ENCODE measurements at regions not wholly inside any gene's neighbourhood (a gene's known extent, or its start where the extent isn't known, plus 50 kb on each side); places are given as distances from the start of the nearest gene placed in this dataset.
"Not testable (repeated sequence)": the region's sequence is repeated elsewhere in the genome, so short reads cannot be mapped to it uniquely, and the experiment has no call there.

DNA sequence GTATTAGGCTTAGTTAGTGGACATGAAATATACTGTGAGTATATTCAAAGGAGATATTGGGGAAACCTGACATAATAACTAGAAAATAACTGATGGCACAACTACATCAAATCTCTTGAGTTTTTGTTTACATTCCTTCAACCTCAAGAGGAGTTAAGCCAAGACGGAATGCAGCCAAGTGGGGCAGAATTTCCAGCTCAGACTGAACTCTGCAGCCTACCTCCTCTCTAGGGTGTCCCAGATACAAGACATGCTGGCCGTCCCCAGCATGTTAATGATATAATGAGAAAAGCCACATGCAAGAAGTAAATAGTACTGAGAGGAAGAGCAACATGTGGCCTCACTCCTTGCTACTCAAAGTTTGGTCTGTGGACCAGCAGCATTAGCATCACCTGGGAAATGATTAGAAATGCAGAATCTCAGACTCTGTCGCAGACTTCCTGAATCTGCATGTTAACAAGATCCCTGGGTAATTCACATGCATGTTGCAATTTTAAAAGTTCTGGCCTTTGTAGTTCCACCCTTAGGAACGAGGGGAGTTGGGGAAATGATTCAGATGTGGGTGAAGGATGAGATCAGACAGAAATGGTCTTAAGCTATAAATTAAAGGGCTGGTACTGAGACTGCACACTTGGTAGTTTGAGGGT, 118.4 kb upstream of the CACUL1 start:
- no peak for DNase-seq

DNA sequence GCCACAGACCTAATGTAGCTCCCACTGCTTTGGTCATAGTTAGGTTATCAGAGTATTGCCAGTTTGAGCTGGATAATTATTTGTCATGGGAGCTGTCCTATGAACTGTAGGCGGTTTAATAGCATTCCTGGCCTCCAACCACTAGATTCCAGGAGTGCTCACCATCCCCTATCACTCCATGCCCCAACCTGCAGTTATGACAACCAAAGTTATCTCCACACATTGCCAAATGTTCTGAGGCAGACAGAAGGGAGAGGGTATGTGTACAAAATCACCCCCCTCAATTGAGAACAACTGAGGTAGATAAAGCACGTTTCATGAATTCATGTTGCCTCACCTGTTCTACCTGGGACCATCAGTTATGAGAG, 119.0 kb upstream of the CACUL1 start:
- no peak for DNase-seq

DNA sequence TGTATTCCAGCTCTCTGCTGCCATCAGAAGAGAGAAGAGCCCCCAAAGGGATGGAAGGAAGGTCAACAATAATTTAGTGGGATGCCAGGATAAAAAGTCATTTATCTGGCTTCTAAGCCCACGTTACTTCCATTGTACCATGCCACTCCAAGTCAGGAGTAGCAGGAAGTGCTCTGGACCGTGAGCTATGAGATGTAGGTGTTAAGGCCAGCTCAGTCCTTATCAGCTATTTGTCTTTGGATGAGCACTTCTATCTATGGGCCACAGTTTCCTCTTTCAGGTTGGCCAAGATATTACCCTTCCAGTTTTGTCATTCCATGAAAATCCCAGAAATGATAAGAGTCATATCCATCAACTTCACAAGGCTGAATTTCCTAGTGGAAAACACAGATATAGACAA, 119.4 kb upstream of the CACUL1 start:
- no peak for DNase-seq

DNA sequence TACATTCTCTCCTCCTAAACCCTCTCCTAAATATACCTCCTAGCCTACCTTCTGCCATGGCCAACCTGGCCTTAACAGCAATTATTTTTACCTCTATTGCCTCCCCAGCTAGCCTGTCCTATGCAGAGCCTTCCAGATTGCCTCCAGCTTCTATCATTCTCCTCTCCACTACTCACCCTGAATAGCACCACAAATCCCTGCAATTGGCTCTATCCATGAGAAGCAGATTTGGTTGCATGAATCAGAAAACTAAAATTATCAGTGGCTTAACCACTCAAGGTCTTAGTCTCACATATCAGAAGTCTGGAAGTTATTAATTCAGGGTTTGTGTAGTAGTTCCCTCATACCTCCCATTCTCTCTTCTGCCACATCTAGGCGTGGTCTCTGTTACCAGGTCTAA, 120.3 kb upstream of the CACUL1 start:
- DNase-seq = no peak

DNA sequence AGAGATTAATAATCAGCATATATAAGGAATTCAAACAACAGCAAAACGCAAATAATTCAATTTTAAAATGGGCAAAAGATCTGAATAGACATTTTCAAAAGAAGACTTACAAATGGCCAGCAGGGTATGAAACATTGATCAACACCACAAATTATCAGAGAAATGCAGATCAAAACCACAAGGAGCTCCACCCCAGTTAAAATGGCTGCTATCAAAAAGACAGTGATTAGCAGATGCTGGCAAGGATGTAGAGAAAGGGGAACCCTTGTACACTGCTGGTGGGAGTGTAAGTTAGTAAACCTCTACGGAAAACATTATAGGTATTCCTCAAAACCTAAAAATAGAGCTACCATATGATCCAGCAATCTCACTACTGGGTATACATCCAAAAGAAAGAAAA, 128.0 kb upstream of the CACUL1 start:
- no peak for DNase-seq

DNA sequence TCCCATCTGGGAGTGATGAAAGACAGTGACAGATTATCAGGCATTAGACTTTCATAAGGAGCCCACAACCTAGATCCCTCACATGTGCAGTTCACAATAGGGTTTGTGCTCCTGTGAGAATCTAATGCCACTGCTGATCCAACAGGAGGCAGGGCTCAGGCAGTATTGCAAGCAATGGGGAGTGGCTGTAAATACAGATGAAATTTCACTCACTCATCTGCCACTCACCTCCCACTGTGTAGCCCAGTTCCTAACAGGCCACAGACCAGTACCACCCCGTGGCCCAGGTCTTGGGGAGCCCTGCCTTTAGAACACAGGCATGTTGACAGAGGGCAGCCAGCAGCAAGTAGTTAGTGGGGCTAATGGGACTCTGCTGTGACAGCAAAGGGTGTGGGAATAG, 137.3 kb upstream of the NANOS1 start:
- DNase-seq = no peak

DNA sequence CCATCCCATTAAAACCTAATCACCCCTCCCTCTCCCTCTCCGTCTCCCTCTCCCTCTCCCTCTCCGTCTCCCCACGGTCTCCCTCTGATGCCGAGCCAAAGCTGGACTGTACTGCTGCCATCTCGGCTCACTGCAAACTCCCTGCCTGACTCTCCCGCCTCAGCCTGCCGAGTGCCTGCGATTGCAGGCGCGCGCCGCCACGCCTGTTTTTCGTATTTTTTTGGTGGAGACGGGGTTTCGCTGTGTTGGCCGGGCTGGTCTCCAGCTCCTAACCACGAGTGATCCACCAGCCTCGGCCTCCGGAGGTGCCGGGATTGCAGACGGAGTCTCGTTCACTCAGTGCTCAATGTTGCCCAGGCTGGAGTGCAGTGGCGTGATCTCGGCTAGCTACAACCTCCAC, 134.6 kb upstream of the NANOS1 start:
- DNase-seq = not testable (repeated sequence)

DNA sequence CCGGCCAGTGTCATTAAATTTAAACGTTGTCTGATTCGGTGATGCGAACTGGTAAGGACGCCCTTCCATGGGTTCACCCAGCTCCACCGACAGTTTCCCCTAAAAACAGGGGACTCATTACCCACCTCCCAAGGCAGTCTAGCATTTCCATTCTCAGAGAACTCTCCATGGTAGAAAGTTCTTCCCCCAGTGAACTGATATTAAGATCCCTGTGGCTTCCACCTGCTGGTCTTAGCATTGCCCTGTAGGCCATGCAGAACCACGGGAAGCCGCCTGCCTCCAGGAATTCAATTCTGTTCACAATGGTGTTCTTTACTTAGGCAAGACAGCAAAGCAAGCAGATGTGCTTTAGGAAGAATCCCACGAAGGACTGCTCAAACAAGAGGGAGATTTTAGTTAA, 128.9 kb upstream of the NANOS1 start:
- no peak for DNase-seq

DNA sequence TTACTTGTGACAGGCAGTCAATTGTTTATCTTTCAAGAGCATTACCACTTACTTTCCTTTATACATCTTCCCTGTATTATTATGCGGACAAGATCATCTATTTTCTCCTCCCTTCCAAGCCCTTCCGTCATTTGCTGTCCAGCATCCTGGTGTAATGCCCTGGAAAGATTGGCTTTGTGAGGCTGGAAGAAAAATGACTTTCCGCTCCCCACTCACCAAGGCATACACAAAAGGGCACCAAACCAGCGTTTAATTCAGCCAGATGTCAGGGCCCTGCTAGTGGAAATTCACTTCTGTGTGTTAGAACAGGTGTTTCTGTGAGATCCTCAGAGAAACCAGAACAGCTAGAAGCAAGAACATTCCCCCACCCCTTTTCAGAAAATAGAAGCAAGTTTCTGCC, 128.1 kb upstream of the NANOS1 start:
- DNase-seq = no peak

DNA sequence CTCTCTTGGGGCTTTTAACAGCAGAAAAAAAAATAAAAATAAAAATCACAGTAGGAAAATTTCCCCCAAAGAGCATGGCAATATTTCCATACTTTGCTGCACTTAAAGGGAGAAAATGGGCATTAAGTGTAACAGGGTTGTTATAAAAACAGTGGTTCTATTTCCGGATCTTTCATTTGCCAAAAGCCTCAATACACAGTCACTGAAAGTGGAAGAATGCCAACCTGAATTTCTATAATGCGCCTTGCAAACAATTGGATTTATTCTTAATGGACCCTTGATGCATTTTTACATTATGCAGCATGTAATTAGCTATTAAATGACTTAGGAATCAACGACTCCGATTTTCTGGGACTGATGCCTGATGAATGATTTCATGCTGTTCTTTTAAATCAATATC, 127.6 kb upstream of the NANOS1 start:
- no peak for DNase-seq

DNA sequence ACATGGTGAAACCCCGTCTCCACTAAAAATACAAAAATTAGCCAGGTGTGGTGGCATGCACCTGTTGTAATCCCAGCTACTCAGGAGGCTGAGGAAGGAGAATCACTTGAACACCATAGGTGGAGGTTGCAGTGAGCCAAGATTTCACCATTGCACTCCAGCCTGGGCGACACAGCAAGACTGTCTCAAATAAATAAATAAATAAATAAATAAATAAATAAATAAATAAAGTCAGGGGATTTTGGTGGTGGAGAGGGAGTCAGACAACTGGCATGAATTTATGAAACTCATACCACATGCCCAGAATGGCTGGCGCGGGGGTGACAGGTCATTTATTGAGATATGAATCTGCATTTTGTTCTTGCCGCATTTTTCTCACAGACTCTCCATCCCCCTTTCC, 126.9 kb upstream of the NANOS1 start:
- DNase-seq = not testable (repeated sequence)

DNA sequence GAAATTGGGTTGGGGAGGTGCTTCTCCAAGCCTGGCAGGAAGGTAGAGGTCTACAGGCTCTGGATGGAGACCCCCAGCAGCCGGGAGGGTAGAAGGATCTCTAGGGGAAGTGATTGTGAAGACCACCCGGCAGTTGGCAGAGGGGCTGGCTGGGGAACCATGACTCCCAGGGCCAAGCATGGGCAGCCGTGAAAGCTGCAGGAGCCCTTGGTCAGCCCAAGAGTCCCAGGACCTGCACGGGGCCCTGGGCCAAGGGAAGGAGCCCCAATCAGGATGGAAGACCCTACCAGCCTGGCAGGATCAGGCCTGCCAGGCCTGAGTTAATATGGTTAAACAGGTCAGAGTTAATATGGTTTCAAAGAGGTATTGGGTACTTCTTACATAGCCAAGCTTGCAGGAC, 126.3 kb upstream of the NANOS1 start:
- DNase-seq = no peak

DNA sequence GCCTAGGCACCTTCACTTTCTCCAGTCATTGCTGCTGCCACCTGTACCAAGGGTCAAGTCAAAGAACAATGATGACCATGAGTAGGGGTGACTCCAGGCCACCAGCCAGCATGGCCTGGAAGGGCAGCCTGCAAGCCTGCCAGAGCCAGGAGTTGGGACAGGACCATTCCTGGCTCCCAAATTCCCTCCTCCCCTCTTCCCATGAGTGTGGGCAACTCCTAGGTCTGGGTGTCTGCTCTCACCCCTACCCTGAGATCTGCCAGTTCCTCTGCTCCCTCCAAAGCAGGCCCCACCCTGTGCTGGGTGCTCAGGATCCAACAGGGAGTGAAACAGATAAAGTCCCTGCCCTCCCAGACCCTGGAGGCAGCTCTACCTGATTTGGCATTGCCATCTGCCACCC, 125.8 kb upstream of the NANOS1 start:
- DNase-seq = no peak

DNA sequence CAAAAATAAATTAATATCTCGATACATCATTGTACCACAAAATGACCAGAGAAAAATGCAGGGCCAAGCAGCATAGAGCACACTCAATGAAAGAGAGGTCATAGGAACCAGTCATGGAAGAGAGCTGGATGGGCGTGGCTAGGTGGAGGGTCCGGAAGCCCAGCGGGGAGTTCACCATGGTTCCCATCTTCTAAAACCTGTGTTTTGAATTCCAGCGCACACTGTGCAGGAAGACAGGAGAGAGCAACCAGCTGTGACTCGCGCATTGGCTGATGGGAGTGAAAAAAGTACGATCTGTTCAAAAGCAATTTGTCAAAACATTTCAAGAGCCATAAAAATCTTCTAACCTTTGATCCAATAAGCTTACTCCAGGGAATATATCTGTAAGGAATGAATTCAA, 125.2 kb upstream of the NANOS1 start:
- DNase-seq = no peak

DNA sequence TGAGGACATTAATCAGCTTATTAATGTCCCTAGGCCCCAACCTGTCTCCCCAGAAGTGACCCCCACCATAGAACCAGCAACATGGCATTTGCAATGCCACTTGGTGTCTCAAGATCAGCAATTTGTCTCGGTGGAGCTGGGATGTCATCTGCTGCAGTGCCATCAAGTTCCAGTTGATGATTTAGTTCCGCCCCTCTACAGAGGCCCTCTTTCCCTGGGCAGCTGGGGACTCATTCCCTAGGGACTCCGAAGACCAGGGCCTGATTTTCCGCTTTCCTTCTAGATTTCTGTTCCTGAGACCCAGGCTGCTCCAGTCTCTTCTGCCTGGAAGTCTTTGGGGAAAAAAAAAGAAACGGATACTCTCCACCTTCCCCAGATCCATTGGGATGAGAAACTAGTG, 122.5 kb upstream of the NANOS1 start:
- DNase-seq = no peak

DNA sequence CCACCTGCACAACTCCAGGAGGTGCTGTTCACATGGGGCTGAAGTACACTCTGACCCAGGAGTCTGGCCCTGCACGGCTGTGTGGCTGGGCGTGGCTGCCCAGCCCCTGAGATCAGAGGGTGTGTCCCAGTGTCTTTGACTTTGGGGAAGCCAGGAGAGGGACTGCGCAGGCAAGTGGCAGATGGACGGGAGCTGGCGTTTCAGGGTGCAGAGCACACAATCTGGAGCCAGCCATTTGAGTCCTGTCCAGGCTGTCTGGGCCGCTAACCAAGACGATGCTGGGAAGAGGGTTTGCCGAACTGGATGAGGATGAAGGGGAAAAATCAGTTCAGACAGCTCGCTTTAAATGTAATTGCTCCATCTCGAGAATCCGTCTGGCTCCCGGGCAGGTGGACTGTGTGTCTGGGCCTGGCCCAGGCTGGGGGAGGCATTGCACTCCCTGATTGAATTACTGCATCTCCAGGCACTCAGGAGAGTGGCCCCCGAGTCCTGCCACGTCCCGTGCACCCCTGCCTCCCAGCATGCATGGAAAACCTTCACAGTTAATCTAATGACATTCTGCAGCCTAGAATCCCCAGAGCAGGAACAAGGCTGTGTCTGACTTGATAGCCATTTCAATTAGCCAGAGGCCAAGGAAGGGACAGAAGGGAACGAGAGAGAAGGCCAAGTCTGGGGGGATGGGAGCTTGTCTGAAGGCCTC, 120.8 kb upstream of the NANOS1 start:
- DNase-seq = peak; percentile 52 to 78

DNA sequence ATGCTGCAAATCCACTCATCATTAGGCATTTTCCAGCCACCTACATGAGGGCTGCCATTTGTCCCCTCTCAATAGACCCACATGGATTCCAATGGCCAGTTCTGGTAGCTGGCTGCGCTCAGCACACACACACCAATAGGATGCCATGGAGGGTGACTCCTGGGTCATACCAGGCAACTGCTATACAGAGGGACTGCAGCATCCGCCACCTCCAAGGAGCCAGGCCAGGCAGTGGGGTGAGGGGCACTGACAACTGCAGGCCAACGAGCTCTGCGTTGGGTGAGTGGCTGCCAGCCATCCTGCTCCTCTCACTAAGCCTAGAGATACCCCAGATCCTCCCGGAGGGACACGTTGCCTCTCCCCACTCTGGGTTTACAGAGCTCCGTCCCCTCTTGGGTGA, 118.8 kb upstream of the NANOS1 start:
- DNase-seq = no peak

DNA sequence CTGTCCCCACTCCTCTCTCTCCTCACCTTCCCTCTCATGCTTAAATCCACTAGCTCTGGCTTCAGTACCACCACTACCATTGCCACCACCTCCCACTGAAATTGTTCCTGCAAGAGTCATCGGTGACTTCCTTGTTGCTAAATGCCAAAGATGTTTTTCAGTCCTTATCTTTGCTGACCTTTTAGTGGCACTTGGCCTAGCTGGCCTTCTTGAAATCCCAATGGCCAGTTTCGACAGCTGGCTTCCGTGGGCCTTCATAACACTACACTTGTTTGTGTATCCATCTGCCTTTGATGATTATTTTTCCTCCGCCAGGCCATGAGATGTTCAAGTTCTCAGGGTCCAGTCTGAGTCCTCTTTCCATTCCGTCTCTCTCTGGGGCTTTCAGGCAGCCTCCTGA, 118.2 kb upstream of the NANOS1 start:
- DNase-seq = no peak

DNA sequence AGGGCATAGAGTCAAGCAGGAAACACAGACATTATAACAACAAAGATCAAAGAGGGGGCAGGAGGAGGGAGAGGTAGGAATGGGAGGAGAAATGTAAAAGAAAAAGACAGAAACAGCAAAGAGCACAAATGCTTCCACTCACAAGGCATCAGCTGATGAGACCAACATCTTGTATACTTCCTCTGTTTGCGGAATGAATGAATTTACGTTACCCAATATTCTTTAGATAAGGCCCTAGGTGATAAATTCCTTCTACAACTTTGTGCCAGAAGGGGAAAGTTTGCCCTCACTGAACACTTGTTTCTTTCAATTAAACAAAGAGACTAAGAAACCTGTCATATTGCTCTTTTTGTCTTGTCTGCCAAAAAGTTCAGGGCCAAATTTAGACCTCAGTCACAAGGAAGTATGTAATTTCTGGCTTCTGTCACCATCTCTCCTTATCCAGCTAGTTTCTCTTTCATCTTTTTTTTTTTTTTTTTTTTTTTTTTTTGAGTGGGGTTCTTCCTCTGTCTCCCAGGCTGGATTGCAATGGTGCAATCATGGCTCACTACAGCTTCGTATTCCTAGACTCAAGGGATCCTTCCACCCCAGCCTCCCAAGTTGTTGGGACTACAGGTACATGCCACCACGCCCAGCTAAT, 116.4 kb upstream of the NANOS1 start:
- DNase-seq = no peak

DNA sequence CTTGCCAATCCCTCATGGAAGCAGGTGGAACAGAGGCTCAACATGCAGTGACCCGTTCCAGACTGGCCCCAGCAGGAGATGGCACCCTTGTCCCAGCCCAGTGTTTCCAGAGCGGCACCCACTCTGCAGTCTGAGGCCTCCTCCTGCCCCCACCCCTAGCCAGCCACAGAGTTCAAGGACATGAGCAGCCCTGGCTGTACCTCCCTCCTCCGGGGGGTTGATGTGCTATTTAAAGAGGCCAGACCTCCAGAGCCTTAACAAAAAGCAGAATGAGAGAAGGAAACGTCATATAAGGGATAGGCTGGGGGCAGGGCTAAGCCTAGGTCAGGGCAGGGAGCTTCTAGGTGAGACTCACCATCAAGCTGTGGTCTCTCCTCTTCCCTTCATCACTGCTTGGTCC, 115.7 kb upstream of the NANOS1 start:
- no peak for DNase-seq

DNA sequence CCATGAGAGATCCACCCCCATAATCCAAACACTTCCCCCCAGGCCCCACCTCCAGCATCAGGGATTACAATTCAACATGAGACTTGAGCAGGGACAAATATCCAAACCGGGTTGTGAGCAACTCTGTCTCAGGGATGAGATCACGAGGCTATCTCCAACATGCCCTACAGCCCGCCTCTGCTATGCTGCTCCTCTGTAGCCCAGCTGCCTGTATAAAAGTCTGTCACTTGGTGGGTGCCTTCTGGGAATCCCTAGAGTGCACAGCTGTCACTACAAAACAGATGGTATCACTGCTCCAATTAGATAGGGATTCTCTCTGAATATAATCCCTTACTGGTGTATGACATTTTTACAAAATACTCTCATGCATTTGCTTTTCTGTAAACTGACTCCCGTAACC, 114.9 kb upstream of the NANOS1 start:
- DNase-seq = no peak

DNA sequence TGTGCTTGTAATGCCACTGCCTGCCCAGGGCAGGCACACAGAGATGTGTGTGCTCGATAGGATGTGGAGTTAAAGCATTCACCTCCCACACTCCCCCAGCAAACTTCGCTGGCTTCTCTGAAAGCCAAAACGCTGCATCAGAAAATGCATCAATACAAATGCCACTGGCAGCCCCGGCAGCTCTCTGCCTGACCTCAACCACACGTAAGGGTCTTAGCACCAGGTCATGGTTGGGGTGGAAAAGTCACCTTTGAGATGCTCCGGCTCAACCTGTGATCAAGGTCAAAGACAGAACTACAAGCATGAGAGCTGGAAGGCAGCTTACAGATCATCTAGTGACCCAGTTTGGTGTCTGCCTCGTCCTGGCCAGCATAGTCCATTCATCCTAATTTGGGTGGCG, 114.4 kb upstream of the NANOS1 start:
- DNase-seq = no peak

DNA sequence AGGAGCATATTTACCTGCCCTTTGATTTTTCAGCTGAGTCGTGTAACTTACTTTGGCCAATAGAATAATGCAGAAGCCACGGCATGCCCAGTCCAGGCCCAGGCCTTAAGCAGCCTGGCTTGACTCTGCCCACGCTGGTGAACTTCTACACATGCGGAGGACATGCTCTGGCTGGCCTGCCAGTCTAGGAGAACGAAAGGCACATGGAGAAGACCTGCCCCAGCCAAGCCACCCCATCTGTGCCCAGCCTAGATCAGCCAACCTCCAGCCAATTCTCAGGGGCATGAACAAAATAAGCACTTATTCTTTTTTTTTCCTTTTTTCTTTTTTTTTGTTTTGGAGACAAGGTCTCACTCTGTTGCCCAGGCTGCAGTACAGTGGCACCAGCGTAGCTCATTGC, 112.7 kb upstream of the NANOS1 start:
- no peak for DNase-seq

DNA sequence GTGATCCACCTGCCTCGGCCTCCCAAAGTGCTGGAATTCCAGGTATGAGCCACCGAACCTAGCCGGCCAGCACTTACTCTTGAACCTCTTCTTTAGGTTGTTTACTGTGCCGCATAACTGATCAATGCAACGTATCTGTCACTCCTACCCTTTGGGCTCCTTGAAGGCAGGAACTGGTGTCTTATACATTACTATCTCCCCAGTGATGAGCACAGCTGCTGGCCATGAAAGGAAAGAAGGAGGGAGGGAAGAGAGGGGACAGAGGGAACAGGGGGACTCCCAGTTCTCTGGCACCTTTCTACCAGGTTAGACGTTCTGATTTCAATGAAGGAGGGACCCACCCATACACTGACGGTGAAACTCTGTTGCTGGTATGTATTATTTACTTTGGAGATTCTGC, 111.8 kb upstream of the NANOS1 start:
- no peak for DNase-seq

DNA sequence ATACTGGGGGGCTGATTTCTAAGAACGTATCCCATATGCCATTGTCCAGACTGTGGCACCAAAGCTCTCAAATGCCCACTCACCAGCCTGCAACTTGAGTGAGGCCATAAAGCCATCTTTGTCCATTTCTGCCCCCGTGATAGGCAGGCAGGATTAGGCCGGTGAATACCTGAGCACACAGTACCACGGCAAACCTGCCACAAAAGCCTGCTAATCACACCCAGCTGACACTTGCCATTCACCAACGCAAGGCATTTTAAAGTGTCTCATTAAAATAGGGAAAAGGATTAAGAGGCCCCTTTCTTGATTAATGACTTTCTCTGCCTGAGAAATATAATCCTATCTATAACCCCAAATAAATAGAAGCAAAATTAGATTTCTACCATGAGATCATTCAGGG, 111.4 kb upstream of the NANOS1 start:
- DNase-seq = no peak
